ENCODE measurements at regions not wholly inside any gene's neighbourhood (a gene's known extent, or its start where the extent isn't known, plus 50 kb on each side); places are given as distances from the start of the nearest gene placed in this dataset.
"Not testable (repeated sequence)": the region's sequence is repeated elsewhere in the genome, so short reads cannot be mapped to it uniquely, and the experiment has no call there.

DNA sequence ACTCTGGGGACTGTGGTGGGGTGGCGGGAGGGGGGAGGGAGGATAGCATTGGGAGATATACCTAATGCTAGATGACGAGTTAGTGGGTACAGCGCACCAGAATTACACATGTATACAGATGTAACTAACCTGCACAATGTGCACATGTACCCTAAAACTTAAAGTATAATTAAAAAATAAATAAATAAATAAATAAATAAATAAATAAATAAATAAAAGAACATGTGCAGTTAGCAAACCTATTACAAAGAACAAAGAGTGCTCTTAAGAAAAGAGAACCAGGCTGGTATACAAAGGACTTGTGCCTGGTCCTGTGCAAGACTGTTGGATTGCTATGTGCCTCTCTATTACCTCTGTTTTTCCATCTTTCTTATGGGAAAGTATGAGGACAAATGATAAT lies 79.3 kb upstream of the FRMPD3 start:
- TF ChIP-seq, protein P1, sequence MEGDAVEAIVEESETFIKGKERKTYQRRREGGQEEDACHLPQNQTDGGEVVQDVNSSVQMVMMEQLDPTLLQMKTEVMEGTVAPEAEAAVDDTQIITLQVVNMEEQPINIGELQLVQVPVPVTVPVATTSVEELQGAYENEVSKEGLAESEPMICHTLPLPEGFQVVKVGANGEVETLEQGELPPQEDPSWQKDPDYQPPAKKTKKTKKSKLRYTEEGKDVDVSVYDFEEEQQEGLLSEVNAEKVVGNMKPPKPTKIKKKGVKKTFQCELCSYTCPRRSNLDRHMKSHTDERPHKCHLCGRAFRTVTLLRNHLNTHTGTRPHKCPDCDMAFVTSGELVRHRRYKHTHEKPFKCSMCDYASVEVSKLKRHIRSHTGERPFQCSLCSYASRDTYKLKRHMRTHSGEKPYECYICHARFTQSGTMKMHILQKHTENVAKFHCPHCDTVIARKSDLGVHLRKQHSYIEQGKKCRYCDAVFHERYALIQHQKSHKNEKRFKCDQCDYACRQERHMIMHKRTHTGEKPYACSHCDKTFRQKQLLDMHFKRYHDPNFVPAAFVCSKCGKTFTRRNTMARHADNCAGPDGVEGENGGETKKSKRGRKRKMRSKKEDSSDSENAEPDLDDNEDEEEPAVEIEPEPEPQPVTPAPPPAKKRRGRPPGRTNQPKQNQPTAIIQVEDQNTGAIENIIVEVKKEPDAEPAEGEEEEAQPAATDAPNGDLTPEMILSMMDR (conservative IDR thresholded peaks at IDR 0.05), result not testable (repeated sequence)
- not testable (repeated sequence) for TF ChIP-seq EZH2 (IDR thresholded peaks at IDR 0.05; ENCODE audit: low read depth)
